Parathyroid adenoma (tissue), 2 donors: ENCODE measurements at regions not wholly inside any gene's neighbourhood (a gene's known extent, or its start where the extent isn't known, plus 50 kb on each side); places are given as distances from the start of the nearest gene placed in this dataset.

Experiments used
- H2AFZ ChIP-seq: fragments of 300-600 bp; sonication (generic); one replicate; pipeline ENCODE4 v1.7.0; 2017; ENCODE audit warnings: antibody characterized with exemption, mild to moderate bottlenecking
- H3K27ac ChIP-seq: fragments of 300-600 bp; sonication (generic); one replicate; pipeline ENCODE4 v1.7.0; 2017
- H3K27me3 ChIP-seq: fragments of 300-600 bp; sonication (generic); one replicate; pipeline ENCODE4 v1.7.0; 2017; ENCODE audit warnings: low read length; ENCODE audit not compliant: control insufficient read depth, insufficient read depth
- H3K36me3 ChIP-seq: fragments of 300-600 bp; sonication (generic); one replicate; pipeline ENCODE4 v1.7.0; 2017; ENCODE audit warnings: low read length; ENCODE audit not compliant: control insufficient read depth, insufficient read depth
- H3K4me1 ChIP-seq: fragments of 300-600 bp; sonication (generic); one replicate; pipeline ENCODE4 v1.7.0; 2017; ENCODE audit warnings: control low read depth
- H3K4me2 ChIP-seq: fragments of 300-600 bp; sonication (generic); one replicate; pipeline ENCODE4 v1.7.0; 2017; ENCODE audit warnings: low read length
- H3K4me3 ChIP-seq: fragments of 300-600 bp; sonication (generic); one replicate; pipeline ENCODE4 v1.7.0; 2017; ENCODE audit warnings: low read depth, low read length
- H3K79me2 ChIP-seq: fragments of 300-600 bp; sonication (generic); one replicate; pipeline ENCODE4 v1.7.0; 2017; ENCODE audit warnings: control low read depth
- H3K9ac ChIP-seq: fragments of 300-600 bp; sonication (generic); one replicate; pipeline ENCODE4 v1.7.0; 2017; ENCODE audit warnings: mild to moderate bottlenecking
- H3K9me3 ChIP-seq: fragments of 300-600 bp; sonication (generic); one replicate; pipeline ENCODE4 v1.7.0; 2017; ENCODE audit warnings: low read length; ENCODE audit not compliant: control insufficient read depth
- CTCF ChIP-seq: fragments of 300-600 bp; sonication (generic); IDR thresholded peaks from one replicate; pipeline ENCODE4 v1.7.0; 2017; ENCODE audit warnings: antibody characterized with exemption, mild to moderate bottlenecking
- donor health status: primary hyperparathyroidism.

GRCh38 chr4:67236318-67236717 lies 309.0 kb downstream of the CENPC start:
- Histone ChIP-seq H3K4me1 (no peaks in the 10 kb centered on the region), H3K36me3 (no peaks in the 10 kb centered on the region), H3K27me3 (no peaks in the 10 kb centered on the region), H3K9me3 (no peaks in the 10 kb centered on the region), H3K9ac (no peak overlapping the region), H2AFZ (no peak overlapping the region), H3K79me2 (no peaks in the 10 kb centered on the region), H3K27ac (no peak overlapping the region), H3K4me2 (no peak overlapping the region), H3K4me3 (no peak overlapping the region)
- TF ChIP-seq CTCF: no peak

GRCh38 chr4:67234296-67234695 lies 311.0 kb downstream of the CENPC start:
- no peak for TF ChIP-seq CTCF
- Histone ChIP-seq H3K79me2 (no peaks in the 10 kb centered on the region), H3K4me1 (no peaks in the 10 kb centered on the region), H3K4me2 (no peak overlapping the region), H3K36me3 (no peaks in the 10 kb centered on the region), H2AFZ (no peak overlapping the region), H3K27me3 (no peaks in the 10 kb centered on the region), H3K9ac (no peak overlapping the region), H3K9me3 (no peaks in the 10 kb centered on the region), H3K27ac (no peak overlapping the region), H3K4me3 (no peak overlapping the region)

GRCh38 chr4:67229148-67229547 lies 316.2 kb downstream of the CENPC start:
- Histone ChIP-seq H3K4me1 (no peaks in the 10 kb centered on the region), H3K4me2 (no peak overlapping the region), H2AFZ (no peak overlapping the region), H3K79me2 (no peaks in the 10 kb centered on the region), H3K4me3 (no peak overlapping the region), H3K27me3 (no peaks in the 10 kb centered on the region), H3K9me3 (no peaks in the 10 kb centered on the region), H3K36me3 (no peaks in the 10 kb centered on the region), H3K9ac (no peak overlapping the region), H3K27ac (no peak overlapping the region)
- TF ChIP-seq CTCF: no peak

- Histone ChIP-seq H3K4me3 (no peak overlapping the region), H3K9me3 (no peaks in the 10 kb centered on the region), H3K4me2 (no peak overlapping the region), H3K27me3 (no peaks in the 10 kb centered on the region), H2AFZ (no peak overlapping the region), H3K4me1 (no peaks in the 10 kb centered on the region), H3K27ac (no peak overlapping the region), H3K9ac (no peak overlapping the region), H3K79me2 (no peaks in the 10 kb centered on the region), H3K36me3 (no peaks in the 10 kb centered on the region)
- TF ChIP-seq CTCF: no peak
These were observed 324.4 kb downstream of the CENPC start for GRCh38 chr4:67220861-67221260.

- no peak for TF ChIP-seq CTCF
- Histone ChIP-seq H3K27me3 (no peaks in the 10 kb centered on the region), H3K79me2 (no peaks in the 10 kb centered on the region), H3K27ac (no peak overlapping the region), H3K36me3 (no peaks in the 10 kb centered on the region), H3K4me2 (no peak overlapping the region), H3K9me3 (no peaks in the 10 kb centered on the region), H2AFZ (no peak overlapping the region), H3K4me1 (no peaks in the 10 kb centered on the region), H3K4me3 (no peak overlapping the region), H3K9ac (no peak overlapping the region)
These were observed 326.4 kb downstream of the CENPC start for GRCh38 chr4:67218883-67219282.
